ENCODE measurements at regions not wholly inside any gene's neighbourhood (a gene's known extent, or its start where the extent isn't known, plus 50 kb on each side); places are given as distances from the start of the nearest gene placed in this dataset.

GRCh38 chr1:118717893-118718292 is 270.2 kb downstream of the TBX15 start:
- no peak for DNase-seq

- no peak for DNase-seq
Measured at GRCh38 chr1:118716775-118717174, 271.4 kb downstream of the TBX15 start.

GRCh38 chr1:118711356-118711755 is 276.8 kb downstream of the TBX15 start:
- DNase-seq: no peak

- DNase-seq: no peak
Measured at GRCh38 chr1:118698911-118699310, 289.2 kb downstream of the TBX15 start.

- no peak for DNase-seq
Measured at GRCh38 chr1:118692143-118692542, 296.0 kb downstream of the TBX15 start.

GRCh38 chr1:118688891-118689290 is 299.3 kb downstream of the TBX15 start:
- no peak for DNase-seq

GRCh38 chr1:118661769-118662320 is 326.3 kb downstream of the TBX15 start:
- no peak for DNase-seq

GRCh38 chr1:118660769-118661168 is 327.4 kb downstream of the TBX15 start:
- no peak for DNase-seq

GRCh38 chr1:118659646-118660045 is 328.5 kb downstream of the TBX15 start:
- no peak for DNase-seq

- DNase-seq: no peak
Measured at GRCh38 chr1:118650107-118650807, 337.9 kb downstream of the TBX15 start.

- DNase-seq: no peak
Measured at GRCh38 chr1:118649369-118650106, 338.6 kb downstream of the TBX15 start.

GRCh38 chr1:118636004-118636403 is 352.1 kb downstream of the TBX15 start:
- no peak for DNase-seq

- DNase-seq: no peak
Measured at GRCh38 chr1:118627435-118627834, 360.7 kb downstream of the TBX15 start.

GRCh38 chr1:118621839-118622238 is 366.3 kb downstream of the TBX15 start:
- no peak for DNase-seq

- peak; percentile 35 for DNase-seq
Measured at GRCh38 chr1:118618618-118619340, 369.4 kb downstream of the TBX15 start.

- no peak for DNase-seq
Measured at GRCh38 chr1:118617916-118618315, 370.2 kb downstream of the TBX15 start.

- no peak for DNase-seq
Measured at GRCh38 chr1:118615066-118615465, 373.1 kb downstream of the TBX15 start.

GRCh38 chr1:118589238-118589846 is 398.8 kb downstream of the TBX15 start:
- no peak for DNase-seq

- no peak for DNase-seq
Measured at GRCh38 chr1:118588566-118588965, 399.6 kb downstream of the TBX15 start.

- no peak for DNase-seq
Measured at GRCh38 chr1:118578276-118578675, 393.2 kb upstream of the SPAG17 start.

GRCh38 chr1:118575060-118575459 is 390.0 kb upstream of the SPAG17 start:
- DNase-seq: no peak

- no peak for DNase-seq
Measured at GRCh38 chr1:118564961-118565703, 380.1 kb upstream of the SPAG17 start.
